HepG2 (cell line): ENCODE measurements at regions not wholly inside any gene's neighbourhood (a gene's known extent, or its start where the extent isn't known, plus 50 kb on each side); places are given as distances from the start of the nearest gene placed in this dataset.

Experiments used
- ATAC-seq: fragments of 200-7000 bp; cut with Tn5 transposase; 3 replicates; pipeline ENCODE4 v1.9.1; 2020; ENCODE audit warnings: mild to moderate bottlenecking, moderate library complexity
- BruUV-seq: library from RNA; stranded (reverse); fragments of 400-500 nt; replicated peaks from 2 replicates; lab custom pipeline; 2021; lab: Mats Ljungman, UMichigan
- CTCF ChIA-PET: fragments of 300-600 bp; formaldehyde crosslinking; extraction: SDS; loops from one replicate; lab custom pipeline; 2021; ENCODE audit warnings: low total read pairs, inconsistent platforms, low intra/inter-chr PET ratio; lab: Yijun Ruan, JAX
- POLR2A ChIA-PET: fragments of 350-600 bp; sonication (Branson Sonifier 250); formaldehyde crosslinking; loops from one replicate; lab custom pipeline; 2020; ENCODE audit warnings: antibody characterized with exemption, inconsistent platforms; lab: Yijun Ruan, JAX
- DNase-seq: peaks from one replicate; pipeline ENCODE4 v3.0.0-alpha.2; 2015; ENCODE audit warnings: low spot score
- FAIRE-seq: peaks from 3 replicates; lab custom pipeline; 2011; peaks lifted over from hg19 to GRCh38; lab: Jason Lieb, UNC
- H2AFZ ChIP-seq: one replicate; pipeline ENCODE4 v1.6.1; 2011; ENCODE audit warnings: low read length, inconsistent platforms
- H3K27ac ChIP-seq: fragments of 300-600 bp; 3 replicates; pipeline ENCODE4 v1.8.0; 2011; ENCODE audit warnings: mixed run types, mild to moderate bottlenecking, mixed read lengths, low read length, inconsistent platforms; ENCODE audit not compliant: insufficient read depth; ENCODE audit errors: extremely low read length
- H3K27me3 ChIP-seq, 2 experiments: fragments of 200-600 bp in 1 of 2; 2 replicates in 1 of 2; 3 replicates in 1 of 2; pipeline versions ENCODE4 v1.6.0 to v1.8.0; 2011; ENCODE audit warnings: low read length in 2 of 2, mild to moderate bottlenecking in 2 of 2, moderate library complexity in 2 of 2, inconsistent platforms in 1 of 2; ENCODE audit not compliant: insufficient read depth in 2 of 2, control insufficient read depth in 1 of 2
- H3K36me3 ChIP-seq, 2 experiments: fragments of 200-600 bp in 1 of 2; replicated peaks in 1 of 2; 2 replicates in 1 of 2; 3 replicates in 1 of 2; pipeline versions ENCODE4 v1.5.1 to v1.8.0; 2011; ENCODE audit warnings: low read length in 2 of 2, inconsistent platforms in 1 of 2; ENCODE audit not compliant: insufficient read depth in 2 of 2, control insufficient read depth in 1 of 2
- H3K4me1 ChIP-seq: 2 replicates; pipeline ENCODE4 v1.5.1; 2012; ENCODE audit warnings: low read length, inconsistent platforms; ENCODE audit not compliant: insufficient read depth
- H3K4me2 ChIP-seq: 2 replicates; pipeline ENCODE4 v1.6.0; 2011; ENCODE audit warnings: low read depth, low read length, inconsistent platforms
- H3K4me3 ChIP-seq, 3 experiments: fragments of 200-600 bp in 1 of 3; sonication (generic), shearing (Covaris generic) in 1 of 3; replicated peaks in 1 of 3; 2 replicates each; pipeline ENCODE4 v1.5.1; 2011 to 2016; ENCODE audit warnings: low read length in 3 of 3, inconsistent platforms in 2 of 3, low read depth in 2 of 3, mild to moderate bottlenecking in 2 of 3, control low read depth in 1 of 3, mixed read lengths in 1 of 3; ENCODE audit not compliant: insufficient read depth in 1 of 3
- H3K79me2 ChIP-seq: one replicate; pipeline ENCODE4 v1.6.1; 2011; ENCODE audit warnings: low read length, inconsistent platforms; ENCODE audit not compliant: insufficient read depth
- H3K9ac ChIP-seq: 2 replicates; pipeline ENCODE4 v1.6.0; 2011; ENCODE audit warnings: mild to moderate bottlenecking, low read depth, low read length, inconsistent platforms; ENCODE audit not compliant: insufficient read depth
- H3K9me3 ChIP-seq: 2 replicates; pipeline ENCODE4 v1.5.1; 2012; ENCODE audit warnings: mild to moderate bottlenecking, low read length
- H4K20me1 ChIP-seq: 2 replicates; pipeline ENCODE4 v1.6.0; 2011; ENCODE audit warnings: inconsistent platforms, mild to moderate bottlenecking, low read length, moderate library complexity; ENCODE audit not compliant: insufficient read depth
- CREM ChIP-seq, 2 experiments: sonication (generic) in 1 of 2; formaldehyde crosslinking in 1 of 2; IDR thresholded peaks; 2 replicates each; pipeline versions ENCODE4 v1.4.0 to v1.6.1; 2016 to 2020; ENCODE audit warnings: antibody characterized with exemption in 1 of 2, mild to moderate bottlenecking in 1 of 2, missing genetic modification reagents in 1 of 2
- DMTF1 ChIP-seq: sonication (generic); formaldehyde crosslinking; IDR thresholded peaks from 2 replicates; pipeline ENCODE4 v1.4.0; 2020; ENCODE audit warnings: mild to moderate bottlenecking, missing genetic modification reagents
- ETV5 ChIP-seq: IDR thresholded peaks from 2 replicates; pipeline ENCODE4 v1.6.1; 2018; ENCODE audit warnings: missing biosample characterization, missing genetic modification reagents, inconsistent platforms, borderline replicate concordance
- POGZ ChIP-seq: sonication (generic); formaldehyde crosslinking; IDR thresholded peaks from 2 replicates; pipeline ENCODE4 v1.4.0; 2020; ENCODE audit warnings: mild to moderate bottlenecking, missing genetic modification reagents
- ZC3H4 ChIP-seq: sonication (generic); formaldehyde crosslinking; IDR thresholded peaks from 2 replicates; pipeline ENCODE4 v1.4.0; 2020; ENCODE audit warnings: missing genetic modification reagents, borderline replicate concordance
- ZNF354B ChIP-seq: sonication (generic); formaldehyde crosslinking; IDR thresholded peaks from 2 replicates; pipeline ENCODE4 v1.8.0; 2022; ENCODE audit warnings: mild to moderate bottlenecking, missing genetic modification reagents
- WGBS: methylation state at CpG from one replicate; pipeline ENCODE4 v1.1.6; 2017; ENCODE audit warnings: low lambda C conversion rate; 5-methylcytosine and 5-hydroxymethylcytosine counted together
- in situ Hi-C: cut with HindIII; loops from 2 replicates; pipeline ENCODE4 v1.10.0; 2017; ENCODE audit warnings: low pct_unique_long_range_greater_than_20kb; ENCODE audit not compliant: extremely low pct_ligation_motif_present
- intact Hi-C: fragments of 100-400 bp; cut with micrococcal nuclease; formaldehyde crosslinking; loops from one replicate; pipeline ENCODE4 v1.10.0; 2022; ENCODE audit not compliant: unreplicated experiment
- TF ChIP-seq, protein P1 (sequence below): sonication (generic); formaldehyde crosslinking; IDR thresholded peaks from 2 replicates; pipeline ENCODE4 v1.4.0; 2020; ENCODE audit warnings: mild to moderate bottlenecking, low read depth, missing genetic modification reagents

GRCh38 chr2:155431004-155431507 is 732.6 kb downstream of the KCNJ3 start (continued):
- TF ChIP-seq, protein P1, sequence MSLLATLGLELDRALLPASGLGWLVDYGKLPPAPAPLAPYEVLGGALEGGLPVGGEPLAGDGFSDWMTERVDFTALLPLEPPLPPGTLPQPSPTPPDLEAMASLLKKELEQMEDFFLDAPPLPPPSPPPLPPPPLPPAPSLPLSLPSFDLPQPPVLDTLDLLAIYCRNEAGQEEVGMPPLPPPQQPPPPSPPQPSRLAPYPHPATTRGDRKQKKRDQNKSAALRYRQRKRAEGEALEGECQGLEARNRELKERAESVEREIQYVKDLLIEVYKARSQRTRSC (CRISPR knock-in tag) = no peak
- TF ChIP-seq, all 625 proteins: peak for 0

- in situ Hi-C loops (no loop called here), intact Hi-C loops (no loop called here)
- Histone ChIP-seq H3K4me2 (no peak overlapping the region), H3K9me3 (0 out of 2 replicates have a peak, but pooled peaks cover 6% of the 10 kb centered on the region), H3K79me2 (no peaks in the 10 kb centered on the region), H3K36me3 (no peaks in the 10 kb centered on the region), H2AFZ (no peak overlapping the region), H3K4me1 (no peaks in the 10 kb centered on the region), H3K4me3 (no peak overlapping the region), H4K20me1 (no peaks in the 10 kb centered on the region), H3K27me3 (no peaks in the 10 kb centered on the region), H3K27ac (no peak overlapping the region), H3K9ac (no peak overlapping the region)
- WGBS = 0% methylated on average over 1 of the region's 1 CpG
- ATAC-seq = no peak
- no peak for FAIRE-seq
- no peak for DNase-seq
- TF ChIP-seq ETV5 (no peak), DMTF1 (CRISPR knock-in tag) (no peak), ZNF354B (no peak), CREM (IDR thresholded peaks at IDR 0.05) (no peak), CREM (CRISPR knock-in tag; IDR thresholded peaks at IDR 0.05) (no peak), ZC3H4 (no peak), POGZ (no peak)
- ChIA-PET CTCF (no interaction called here), POLR2A (no interaction called here)
- BruUV-seq = no TSS peak
Measured at GRCh38 chr2:155427470-155427869, 729.0 kb downstream of the KCNJ3 start.
